Glutamatergic neuron (in vitro differentiated cells): ENCODE measurements at regions not wholly inside any gene's neighbourhood (a gene's known extent, or its start where the extent isn't known, plus 50 kb on each side); places are given as distances from the start of the nearest gene placed in this dataset.

Source experiments
- DNase-seq: peaks from one replicate; pipeline ENCODE4 v3.0.0; 2022
- H3K27ac Mint-ChIP-seq: one replicate; pipeline ENCODE4 v1.8.0; 2020; ENCODE audit warnings: mild to moderate bottlenecking, mixed read lengths, inconsistent platforms; ENCODE audit not compliant: unreplicated experiment
- H3K27me3 Mint-ChIP-seq: one replicate; pipeline ENCODE4 v1.8.0; 2020; ENCODE audit warnings: mild to moderate bottlenecking, moderate library complexity, mixed read lengths, inconsistent platforms; ENCODE audit not compliant: unreplicated experiment
- H3K36me3 Mint-ChIP-seq: one replicate; pipeline ENCODE4 v1.8.0; 2020; ENCODE audit warnings: mild to moderate bottlenecking, mixed read lengths, inconsistent platforms; ENCODE audit not compliant: unreplicated experiment
- H3K4me1 Mint-ChIP-seq: one replicate; pipeline ENCODE4 v1.8.0; 2020; ENCODE audit warnings: mild to moderate bottlenecking, low read depth, mixed read lengths, inconsistent platforms; ENCODE audit not compliant: unreplicated experiment
- H3K4me3 Mint-ChIP-seq: one replicate; pipeline ENCODE4 v1.8.0; 2020; ENCODE audit warnings: mild to moderate bottlenecking, mixed read lengths, inconsistent platforms; ENCODE audit not compliant: unreplicated experiment
- H3K9me3 Mint-ChIP-seq: one replicate; pipeline ENCODE4 v1.8.0; 2020; ENCODE audit warnings: mild to moderate bottlenecking, moderate library complexity, mixed read lengths, inconsistent platforms; ENCODE audit not compliant: unreplicated experiment
- TF ChIP-seq, protein P1 (sequence below): fragments of 200-600 bp; sonication (generic); IDR thresholded peaks from one replicate; pipeline ENCODE4 v1.5.0; 2021; ENCODE audit not compliant: partially characterized antibody, unreplicated experiment

GRCh38 chr6:108779536-108780275 is 68.5 kb upstream of the ARMC2 start:
- H3K27me3 Mint-ChIP-seq, result peaks cover 5% of the 10 kb centered on the region
- H3K27ac Mint-ChIP-seq, result no peak overlapping the region
- peaks cover 2% of the 10 kb centered on the region for H3K9me3 Mint-ChIP-seq
- DNase-seq, result no peak
- TF ChIP-seq, protein P1, sequence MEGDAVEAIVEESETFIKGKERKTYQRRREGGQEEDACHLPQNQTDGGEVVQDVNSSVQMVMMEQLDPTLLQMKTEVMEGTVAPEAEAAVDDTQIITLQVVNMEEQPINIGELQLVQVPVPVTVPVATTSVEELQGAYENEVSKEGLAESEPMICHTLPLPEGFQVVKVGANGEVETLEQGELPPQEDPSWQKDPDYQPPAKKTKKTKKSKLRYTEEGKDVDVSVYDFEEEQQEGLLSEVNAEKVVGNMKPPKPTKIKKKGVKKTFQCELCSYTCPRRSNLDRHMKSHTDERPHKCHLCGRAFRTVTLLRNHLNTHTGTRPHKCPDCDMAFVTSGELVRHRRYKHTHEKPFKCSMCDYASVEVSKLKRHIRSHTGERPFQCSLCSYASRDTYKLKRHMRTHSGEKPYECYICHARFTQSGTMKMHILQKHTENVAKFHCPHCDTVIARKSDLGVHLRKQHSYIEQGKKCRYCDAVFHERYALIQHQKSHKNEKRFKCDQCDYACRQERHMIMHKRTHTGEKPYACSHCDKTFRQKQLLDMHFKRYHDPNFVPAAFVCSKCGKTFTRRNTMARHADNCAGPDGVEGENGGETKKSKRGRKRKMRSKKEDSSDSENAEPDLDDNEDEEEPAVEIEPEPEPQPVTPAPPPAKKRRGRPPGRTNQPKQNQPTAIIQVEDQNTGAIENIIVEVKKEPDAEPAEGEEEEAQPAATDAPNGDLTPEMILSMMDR, result no peak
- H3K4me3 Mint-ChIP-seq, result no peak overlapping the region
- H3K36me3 Mint-ChIP-seq, result peaks cover 2% of the 10 kb centered on the region
- H3K4me1 Mint-ChIP-seq, result peaks cover 6% of the 10 kb centered on the region

DNA sequence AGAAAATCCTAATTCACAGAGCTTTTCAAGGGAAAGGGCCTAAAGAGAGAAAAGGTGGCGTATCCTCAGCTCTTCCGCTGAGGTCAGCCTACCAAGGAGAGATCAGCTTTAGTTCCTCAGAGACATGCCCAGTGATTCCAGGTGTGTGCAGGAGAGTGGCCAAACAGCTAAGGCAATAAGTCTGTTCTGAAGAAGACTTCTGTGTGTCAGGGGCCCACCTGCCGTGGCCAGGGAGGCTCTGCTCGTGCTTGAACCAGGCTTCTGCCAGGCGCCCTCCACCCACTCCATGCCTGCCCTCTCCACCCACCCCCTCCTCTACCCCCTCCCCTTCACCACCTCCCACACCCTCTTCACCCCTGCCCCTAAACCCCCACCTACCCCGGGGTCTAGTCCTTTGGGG is 67.4 kb upstream of the ARMC2 start:
- no peak for DNase-seq
- peaks cover 2% of the 10 kb centered on the region for H3K9me3 Mint-ChIP-seq
- peaks cover 5% of the 10 kb centered on the region for H3K27me3 Mint-ChIP-seq
- no peaks in the 10 kb centered on the region for H3K36me3 Mint-ChIP-seq
- H3K4me1 Mint-ChIP-seq, result peaks cover 6% of the 10 kb centered on the region
- no peak overlapping the region for H3K4me3 Mint-ChIP-seq
- H3K27ac Mint-ChIP-seq, result no peak overlapping the region
- TF ChIP-seq, protein P1, result no peak

DNA sequence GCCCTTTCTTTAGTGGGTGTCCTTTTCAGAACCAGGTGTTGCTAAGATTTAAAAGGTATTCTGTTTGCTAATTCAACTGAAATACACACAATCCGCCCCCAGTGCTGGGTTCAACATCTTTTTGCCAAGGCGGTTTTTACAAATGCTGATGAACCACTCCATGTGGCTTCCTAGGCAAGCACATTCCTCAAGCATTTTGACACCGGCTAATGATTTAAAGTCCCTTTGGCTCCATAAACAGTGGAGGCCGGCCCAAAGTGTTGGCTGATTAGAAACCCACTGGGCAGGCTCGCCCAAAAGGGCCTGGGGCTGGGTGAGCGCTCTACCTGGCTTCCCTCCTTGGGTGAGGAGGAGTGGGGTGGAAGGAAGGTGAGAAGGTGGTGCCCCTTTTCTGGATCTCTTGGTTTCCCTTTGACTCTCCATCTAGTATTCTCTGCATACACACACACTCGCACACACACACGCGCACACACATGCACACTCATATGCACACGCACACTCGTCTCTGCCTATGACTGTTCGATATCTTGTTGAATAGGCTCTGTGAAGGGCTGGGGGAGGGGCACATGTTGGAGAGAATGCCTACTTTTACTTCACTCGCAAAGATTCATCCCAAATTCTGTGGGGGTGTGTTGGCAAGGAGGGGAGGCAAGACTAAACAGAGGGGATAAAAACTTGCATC is 66.7 kb upstream of the ARMC2 start:
- no peak overlapping the region for H3K27ac Mint-ChIP-seq
- no peak for DNase-seq
- peaks cover 2% of the 10 kb centered on the region for H3K9me3 Mint-ChIP-seq
- peaks cover 6% of the 10 kb centered on the region for H3K4me1 Mint-ChIP-seq
- H3K36me3 Mint-ChIP-seq, result no peaks in the 10 kb centered on the region
- TF ChIP-seq, protein P1, result no peak
- peak overlapping the region; percentile 85 for H3K4me3 Mint-ChIP-seq
- H3K27me3 Mint-ChIP-seq, result peaks cover 5% of the 10 kb centered on the region

DNA sequence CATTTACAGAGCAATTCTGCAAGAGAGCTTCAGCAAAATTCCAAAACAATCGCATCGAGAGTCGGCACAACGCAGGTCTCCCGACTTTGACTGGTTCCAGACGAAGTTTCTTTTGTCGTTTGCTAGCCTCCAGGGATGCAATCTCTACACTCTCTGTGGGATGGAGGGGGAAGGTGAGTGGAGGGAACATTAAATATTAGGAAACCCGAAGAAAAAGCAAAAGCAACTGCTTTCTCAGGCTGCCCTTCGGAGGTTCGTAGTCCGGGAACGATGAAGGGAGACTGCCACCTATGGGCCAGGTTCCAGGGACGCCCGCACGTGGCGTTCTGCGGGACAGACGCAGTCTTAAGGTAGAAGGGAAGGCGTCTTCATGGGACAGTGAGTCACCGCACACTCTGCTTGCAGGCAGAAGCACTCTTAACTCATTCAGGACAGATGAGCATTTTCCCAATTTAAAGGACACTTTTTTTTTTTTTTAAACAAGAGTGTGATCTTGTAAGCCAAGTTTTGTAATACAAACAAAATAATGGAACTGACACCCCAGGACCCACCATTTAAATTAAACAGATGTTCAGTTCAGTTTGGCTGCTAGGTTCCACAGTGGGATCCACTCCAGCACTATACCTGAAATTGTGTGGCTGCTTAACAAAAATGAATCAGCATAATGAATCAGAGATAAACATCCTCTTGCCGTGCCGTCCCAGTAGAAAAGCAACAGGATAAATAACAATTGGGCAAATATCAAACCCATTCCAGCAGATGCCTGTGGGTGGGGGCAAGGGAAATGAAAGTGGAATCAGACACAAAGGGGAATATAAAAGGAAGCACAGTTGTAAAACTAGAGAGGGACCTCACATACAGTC is 65.8 kb upstream of the ARMC2 start:
- TF ChIP-seq, protein P1, result peak; percentile 61
- Mint-ChIP-seq H3K4me1 (peaks cover 6% of the 10 kb centered on the region), H3K4me3 (peak overlapping the region; percentile 85), H3K27me3 (peaks cover 5% of the 10 kb centered on the region), H3K9me3 (peaks cover 2% of the 10 kb centered on the region), H3K27ac (no peak overlapping the region), H3K36me3 (no peaks in the 10 kb centered on the region)
- DNase-seq, result peak; percentile 77
